Sigmoid colon (tissue), 6 donors: ENCODE measurements at regions not wholly inside any gene's neighbourhood (a gene's known extent, or its start where the extent isn't known, plus 50 kb on each side); places are given as distances from the start of the nearest gene placed in this dataset.

Experiments
- DNase-seq: peaks from one replicate; pipeline ENCODE4 v3.0.0-alpha.2; 2019
- H3K27ac ChIP-seq, 4 donors: fragments of 200-600 bp; sonication (generic); one replicate each; pipeline ENCODE4 v1.5.1; 2016 to 2019; ENCODE audit warnings: mild to moderate bottlenecking in 1 of 4
- H3K27me3 ChIP-seq, 3 donors: fragments of 200-600 bp; sonication (generic); one replicate each; pipeline ENCODE4 v1.5.1; 2019; ENCODE audit warnings: mild to moderate bottlenecking in 1 of 3
- H3K36me3 ChIP-seq, 4 donors: fragments of 200-600 bp; sonication (generic); one replicate each; pipeline ENCODE4 v1.5.1; 2016 to 2019
- H3K4me1 ChIP-seq, 4 donors: fragments of 200-600 bp; sonication (generic); one replicate each; pipeline ENCODE4 v1.5.1; 2017 to 2019
- H3K4me3 ChIP-seq, 4 donors: fragments of 200-600 bp; sonication (generic); one replicate each; pipeline ENCODE4 v1.5.1; 2017 to 2019; ENCODE audit warnings: mild to moderate bottlenecking in 2 of 4, moderate library complexity in 1 of 4
- H3K9me3 ChIP-seq, 4 donors: fragments of 200-600 bp in 3 of 4; sonication (generic) in 3 of 4; one replicate each; pipeline versions ENCODE4 v1.5.1 to v1.6.1; 2013 to 2019
- CTCF ChIP-seq, 4 experiments: fragments of 450-650 bp in 3 of 4; fragments of 200-600 bp in 1 of 4; IDR thresholded peaks; one replicate each; pipeline ENCODE4 v1.5.1; 2016 to 2019; ENCODE audit warnings: antibody characterized with exemption in 4 of 4, mild to moderate bottlenecking in 3 of 4, moderate library complexity in 2 of 4
- EP300 ChIP-seq, 4 donors: sonication (generic); formaldehyde crosslinking; IDR thresholded peaks; one replicate each; pipeline ENCODE4 v1.6.1; 2017; ENCODE audit warnings: antibody characterized with exemption in 4 of 4
- POLR2A ChIP-seq, 2 donors: fragments of 450-650 bp; IDR thresholded peaks; one replicate each; pipeline ENCODE4 v1.6.1; 2016; ENCODE audit warnings: antibody characterized with exemption in 2 of 2, mild to moderate bottlenecking in 2 of 2, moderate library complexity in 2 of 2
- POLR2AphosphoS5 ChIP-seq, 4 donors: sonication (generic); formaldehyde crosslinking; IDR thresholded peaks; one replicate each; pipeline ENCODE4 v1.6.1; 2017; ENCODE audit warnings: antibody characterized with exemption in 4 of 4
- WGBS, 2 donors: extraction: QIAGEN DNeasy Blood & Tissue Kit; methylation state at CpG; one replicate each; pipeline ENCODE4 v1.1.7; 2013; 5-methylcytosine and 5-hydroxymethylcytosine counted together
- intact Hi-C: fragments of 100-400 bp; cut with DNase I; formaldehyde crosslinking; loops from one replicate; pipeline ENCODE4 v1.15.1; 2023
- donor health status: healthy with polysubstance abuse.
- donor health status: healthy.

GRCh38 chr15:31472636-31473384, 146.2 kb downstream of the KLF13 start:
- Histone ChIP-seq H3K27me3 (no peaks in the 10 kb centered on the region), H3K4me3 (no peak overlapping the region)
- intact Hi-C loops: no loop called here

GRCh38 chr15:31473385-31474058, 146.9 kb downstream of the KLF13 start:
- no peak overlapping the region for H3K4me3 ChIP-seq
- no peaks in the 10 kb centered on the region for H3K9me3 ChIP-seq
- H3K36me3 ChIP-seq: no peaks in the 10 kb centered on the region
- peaks cover 0 to 9% (median 0%) of the 10 kb centered on the region in 4 donors for H3K4me1 ChIP-seq
- no peaks in the 10 kb centered on the region for H3K27me3 ChIP-seq
- intact Hi-C loops: no loop called here
- WGBS, 2 donors: 59 to 62% methylated on average over 6 of the region's 6 CpGs
- no peak for DNase-seq
- no peak for TF ChIP-seq CTCF (IDR thresholded peaks at IDR 0.05)
- no peak for TF ChIP-seq POLR2A (IDR thresholded peaks at IDR 0.05)
- no peak for TF ChIP-seq POLR2AphosphoS5 (IDR thresholded peaks at IDR 0.05)
- TF ChIP-seq EP300 (IDR thresholded peaks at IDR 0.05): no peak
- peak overlapping the region in 2 of 4 donors; percentile 6 to 32 for H3K27ac ChIP-seq

More at GRCh38 chr15:31472636-31473384, 146.2 kb downstream of the KLF13 start:
- Histone ChIP-seq H3K36me3 (no peaks in the 10 kb centered on the region), H3K4me1 (peaks cover 0 to 9% (median 0%) of the 10 kb centered on the region in 4 donors), H3K9me3 (no peaks in the 10 kb centered on the region), H3K27ac (peak overlapping the region in 2 of 4 donors; percentile 6 to 32)
- WGBS, 2 donors: 19 to 20% methylated on average over 8 of the region's 8 CpGs
- TF ChIP-seq POLR2A (IDR thresholded peaks at IDR 0.05): no peak
- DNase-seq: no peak

- DNase-seq: no peak
- 75 to 91% methylated on average over 10 of the region's 10 CpGs for WGBS, 2 donors
Measured at GRCh38 chr15:31474059-31474868, 147.6 kb downstream of the KLF13 start.

GRCh38 chr15:31476236-31476810, 149.7 kb downstream of the KLF13 start:
- Histone ChIP-seq H3K9me3 (no peaks in the 10 kb centered on the region), H3K27me3 (peaks cover 0 to 12% (median 0%) of the 10 kb centered on the region in 3 donors), H3K4me3 (no peak overlapping the region), H3K36me3 (no peaks in the 10 kb centered on the region), H3K27ac (no peak overlapping the region), H3K4me1 (peaks cover 0 to 8% (median 0%) of the 10 kb centered on the region in 4 donors)
- peak; percentile 24 for DNase-seq
- TF ChIP-seq POLR2AphosphoS5 (IDR thresholded peaks at IDR 0.05) (no peak), EP300 (IDR thresholded peaks at IDR 0.05) (no peak)
- intact Hi-C loops: no loop called here
- WGBS, 2 donors: 84 to 92% methylated on average over 7 of the region's 7 CpGs

More at GRCh38 chr15:31474059-31474868, 147.6 kb downstream of the KLF13 start:
- H3K36me3 ChIP-seq: no peaks in the 10 kb centered on the region
- intact Hi-C loops: no loop called here
- no peak overlapping the region for H3K27ac ChIP-seq
- no peak for TF ChIP-seq EP300 (IDR thresholded peaks at IDR 0.05)
- no peak for TF ChIP-seq CTCF (IDR thresholded peaks at IDR 0.05)
- no peak for TF ChIP-seq POLR2A (IDR thresholded peaks at IDR 0.05)
- no peak for TF ChIP-seq POLR2AphosphoS5 (IDR thresholded peaks at IDR 0.05)
- peaks cover 0 to 9% (median 0%) of the 10 kb centered on the region in 4 donors for H3K4me1 ChIP-seq
- H3K27me3 ChIP-seq: no peaks in the 10 kb centered on the region
- H3K4me3 ChIP-seq: no peak overlapping the region
- H3K9me3 ChIP-seq: no peaks in the 10 kb centered on the region

GRCh38 chr15:31476866-31477265, 150.2 kb downstream of the KLF13 start:
- H3K4me1 ChIP-seq: peaks cover 0 to 4% (median 0%) of the 10 kb centered on the region in 4 donors
- H3K27me3 ChIP-seq: peaks cover under 1 to 18% (median 1%) of the 10 kb centered on the region in 3 donors
- WGBS, 2 donors: 82 to 92% methylated on average over 5 of the region's 5 CpGs
- intact Hi-C loops: no loop called here
- H3K36me3 ChIP-seq: no peaks in the 10 kb centered on the region
- no peak overlapping the region for H3K27ac ChIP-seq
- no peak for TF ChIP-seq POLR2AphosphoS5 (IDR thresholded peaks at IDR 0.05)
- TF ChIP-seq EP300 (IDR thresholded peaks at IDR 0.05): no peak
- TF ChIP-seq POLR2A (IDR thresholded peaks at IDR 0.05): no peak
- TF ChIP-seq CTCF (IDR thresholded peaks at IDR 0.05): no peak
- peak; percentile 28 for DNase-seq
- H3K4me3 ChIP-seq: no peak overlapping the region
- no peaks in the 10 kb centered on the region for H3K9me3 ChIP-seq
